ENCODE measurements at regions not wholly inside any gene's neighbourhood (a gene's known extent, or its start where the extent isn't known, plus 50 kb on each side); places are given as distances from the start of the nearest gene placed in this dataset.

DNA sequence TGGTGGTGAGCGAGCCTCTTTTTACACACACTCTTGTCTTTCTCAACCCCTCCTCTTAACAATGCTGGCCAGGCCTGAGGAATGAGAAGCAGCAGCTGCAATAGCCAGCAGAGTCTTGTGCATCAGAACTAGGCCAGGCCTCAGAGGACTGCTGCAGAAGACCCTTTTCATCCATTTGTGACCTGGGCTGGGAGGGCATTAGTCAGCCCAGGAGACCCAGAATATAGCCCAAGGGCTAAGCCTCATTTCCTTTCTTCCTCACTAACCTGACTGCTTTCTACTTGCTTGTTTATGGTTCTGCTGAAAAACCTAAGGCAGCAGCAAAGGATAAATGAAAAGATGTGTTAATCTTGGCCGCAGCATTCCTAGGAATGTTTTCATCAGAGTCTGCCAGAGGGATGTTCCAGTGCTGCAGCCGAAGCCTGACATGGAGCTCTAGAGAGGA, 254.7 kb upstream of the AR start:
- H3K18ac ChIP-seq (ENCODE audit: insufficient read length, low read depth, low read length): no peak overlapping the region
- no peak for DNase-seq
- no peak overlapping the region for H2BK12ac ChIP-seq (ENCODE audit: insufficient read length, low read depth, low read length)
- H3T11ph ChIP-seq (ENCODE audit: low read length): no peak overlapping the region
- no peaks in the 10 kb centered on the region for H3K79me1 ChIP-seq (ENCODE audit: insufficient read depth, low read depth, low read length, poor library complexity, severe bottlenecking)
- Mint-ChIP-seq H3K9me3 (peaks cover 58 to 59% of the 10 kb centered on the region in 2 experiments), H3K27me3 (ENCODE audit: low read depth) (no peaks in the 10 kb centered on the region; the same call in 1 of the 2 replicates), H3K4me1 (peaks cover 0 to 3% of the 10 kb centered on the region in 2 experiments; a peak in 1 of 4 replicates), H3K4me3 (no peak overlapping the region; a peak in 1 of 5 replicates), H3K36me3 (ENCODE audit: insufficient read depth in 1 of 3, low read depth in 3 of 3) (peaks cover 0 to 3% (median 0%) of the 10 kb centered on the region in 3 experiments; a peak in 1 of 7 replicates), H3K27ac (no peak overlapping the region)
- no peaks in the 10 kb centered on the region for H3K79me2 ChIP-seq (ENCODE audit: insufficient read depth, low read length)
- no peaks in the 10 kb centered on the region for H3K4me1 ChIP-seq (ENCODE audit: insufficient read depth, low read length)
- TF ChIP-seq, protein P1, sequence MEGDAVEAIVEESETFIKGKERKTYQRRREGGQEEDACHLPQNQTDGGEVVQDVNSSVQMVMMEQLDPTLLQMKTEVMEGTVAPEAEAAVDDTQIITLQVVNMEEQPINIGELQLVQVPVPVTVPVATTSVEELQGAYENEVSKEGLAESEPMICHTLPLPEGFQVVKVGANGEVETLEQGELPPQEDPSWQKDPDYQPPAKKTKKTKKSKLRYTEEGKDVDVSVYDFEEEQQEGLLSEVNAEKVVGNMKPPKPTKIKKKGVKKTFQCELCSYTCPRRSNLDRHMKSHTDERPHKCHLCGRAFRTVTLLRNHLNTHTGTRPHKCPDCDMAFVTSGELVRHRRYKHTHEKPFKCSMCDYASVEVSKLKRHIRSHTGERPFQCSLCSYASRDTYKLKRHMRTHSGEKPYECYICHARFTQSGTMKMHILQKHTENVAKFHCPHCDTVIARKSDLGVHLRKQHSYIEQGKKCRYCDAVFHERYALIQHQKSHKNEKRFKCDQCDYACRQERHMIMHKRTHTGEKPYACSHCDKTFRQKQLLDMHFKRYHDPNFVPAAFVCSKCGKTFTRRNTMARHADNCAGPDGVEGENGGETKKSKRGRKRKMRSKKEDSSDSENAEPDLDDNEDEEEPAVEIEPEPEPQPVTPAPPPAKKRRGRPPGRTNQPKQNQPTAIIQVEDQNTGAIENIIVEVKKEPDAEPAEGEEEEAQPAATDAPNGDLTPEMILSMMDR (conservative IDR thresholded peaks at IDR 0.05): no peak
- WGBS (ENCODE audit: extremely low coverage, insufficient read length, low lambda C conversion rate): no CpG with 5 or more reads among the region's 3 CpGs
- H3K14ac ChIP-seq (ENCODE audit: insufficient read depth, low read length): no peak overlapping the region
- H3K23ac ChIP-seq (ENCODE audit: insufficient read length, low read depth, low read length): no peak overlapping the region
- no peak overlapping the region for H3K56ac ChIP-seq (ENCODE audit: insufficient read length, low read depth, low read length)
- no peak overlapping the region for H2BK5ac ChIP-seq (ENCODE audit: insufficient read length, low read length)
- H4K91ac ChIP-seq (ENCODE audit: insufficient read length, low read depth, low read length): no peak overlapping the region
- no peaks in the 10 kb centered on the region for H4K20me1 ChIP-seq (ENCODE audit: control insufficient read depth, insufficient read depth, insufficient read length)
- peaks cover 8% of the 10 kb centered on the region for H3K9me3 ChIP-seq (ENCODE audit: control insufficient read depth, low read depth, low read length)
- H2BK20ac ChIP-seq (ENCODE audit: low read depth, low read length, poor library complexity, severe bottlenecking): no peak overlapping the region
- no peak overlapping the region for H2BK120ac ChIP-seq (ENCODE audit: low read depth, low read length, poor library complexity, severe bottlenecking)
- H2BK15ac ChIP-seq (ENCODE audit: low read depth, low read length): no peak overlapping the region
- H3K27me3 ChIP-seq (ENCODE audit: insufficient read depth, low read length): no peaks in the 10 kb centered on the region
- no peaks in the 10 kb centered on the region for H3K23me2 ChIP-seq (ENCODE audit: insufficient read length, low read depth, low read length, poor library complexity, severe bottlenecking)
- H4K8ac ChIP-seq (replicated peaks; ENCODE audit: insufficient read length, low read depth, low read length): no peak overlapping the region
- no peak overlapping the region for H3K4me2 ChIP-seq (ENCODE audit: insufficient read depth, insufficient read length, low read length)
- no peak overlapping the region for H2AK5ac ChIP-seq (ENCODE audit: insufficient read length, low read length)
- no peak overlapping the region for H3K27ac ChIP-seq (ENCODE audit: insufficient read length, low read depth, low read length)
- H3K9ac ChIP-seq (ENCODE audit: extremely low read depth, insufficient read length, low read length): no peak overlapping the region
- no peak overlapping the region for H3K4ac ChIP-seq (ENCODE audit: low read depth, low read length)
- no peak overlapping the region for H4K5ac ChIP-seq (ENCODE audit: insufficient read length, low read depth, low read length)
- no peak overlapping the region for H2AFZ ChIP-seq (ENCODE audit: low read length)

Data from H9 (cell line).